WERI-Rb-1 (cell line): ENCODE measurements at regions not wholly inside any gene's neighbourhood (a gene's known extent, or its start where the extent isn't known, plus 50 kb on each side); places are given as distances from the start of the nearest gene placed in this dataset.
"Not testable (repeated sequence)": the region's sequence is repeated elsewhere in the genome, so short reads cannot be mapped to it uniquely, and the experiment has no call there.

Source experiments
- DNase-seq: peaks from one replicate; pipeline ENCODE4 v3.0.0-alpha.2; 2020
- H3K27ac ChIP-seq: fragments of 250-450 bp; sonication (Bioruptor Pico); 2 replicates; pipeline ENCODE4 v1.5.1; 2020; ENCODE audit warnings: mild to moderate bottlenecking, moderate library complexity
- H3K27me3 ChIP-seq: fragments of 250-450 bp; sonication (Bioruptor Pico); 2 replicates; pipeline ENCODE4 v1.5.1; 2021; ENCODE audit warnings: mild to moderate bottlenecking, low read depth, moderate library complexity; ENCODE audit not compliant: insufficient read depth, severe bottlenecking
- H3K36me3 ChIP-seq: fragments of 250-450 bp; sonication (Bioruptor Pico); 2 replicates; pipeline ENCODE4 v1.5.1; 2020; ENCODE audit warnings: mild to moderate bottlenecking, moderate library complexity
- H3K4me3 ChIP-seq: 2 replicates; pipeline ENCODE4 v1.5.1; 2011; ENCODE audit warnings: low read depth, mild to moderate bottlenecking, control low read depth, low read length
- H3K9me3 ChIP-seq: fragments of 250-450 bp; sonication (Bioruptor Pico); 2 replicates; pipeline ENCODE4 v1.5.1; 2021; ENCODE audit warnings: mild to moderate bottlenecking, moderate library complexity; ENCODE audit not compliant: severe bottlenecking
- TF ChIP-seq, protein P1 (sequence below): IDR thresholded peaks from 2 replicates; pipeline ENCODE4 v1.5.1; 2011; ENCODE audit warnings: low read depth, mild to moderate bottlenecking, control low read depth, inconsistent platforms, low read length

DNA sequence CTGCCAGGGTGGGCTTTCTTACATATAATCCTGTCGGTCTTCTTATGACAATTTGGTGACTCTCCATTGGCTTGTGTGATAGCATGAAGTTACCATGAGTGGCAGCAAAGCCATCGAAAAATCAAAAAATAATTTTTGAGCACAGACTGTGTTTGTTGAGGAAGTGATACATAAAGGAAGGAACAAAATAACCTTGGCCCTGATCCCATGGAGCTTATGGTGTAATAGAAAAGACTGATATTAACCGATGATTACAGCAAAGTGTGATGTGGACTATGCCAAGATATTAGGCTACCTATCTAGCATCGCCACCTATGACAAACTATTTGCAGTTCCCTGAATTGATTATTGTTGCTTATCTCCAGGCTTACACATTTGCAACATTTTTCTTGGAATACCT, 383.2 kb downstream of the AEBP2 start:
- Histone ChIP-seq H3K4me3 (no peak overlapping the region), H3K9me3 (peaks cover 2% of the 10 kb centered on the region), H3K36me3 (no peaks in the 10 kb centered on the region), H3K27me3 (no peaks in the 10 kb centered on the region), H3K27ac (no peak overlapping the region)
- TF ChIP-seq, protein P1, sequence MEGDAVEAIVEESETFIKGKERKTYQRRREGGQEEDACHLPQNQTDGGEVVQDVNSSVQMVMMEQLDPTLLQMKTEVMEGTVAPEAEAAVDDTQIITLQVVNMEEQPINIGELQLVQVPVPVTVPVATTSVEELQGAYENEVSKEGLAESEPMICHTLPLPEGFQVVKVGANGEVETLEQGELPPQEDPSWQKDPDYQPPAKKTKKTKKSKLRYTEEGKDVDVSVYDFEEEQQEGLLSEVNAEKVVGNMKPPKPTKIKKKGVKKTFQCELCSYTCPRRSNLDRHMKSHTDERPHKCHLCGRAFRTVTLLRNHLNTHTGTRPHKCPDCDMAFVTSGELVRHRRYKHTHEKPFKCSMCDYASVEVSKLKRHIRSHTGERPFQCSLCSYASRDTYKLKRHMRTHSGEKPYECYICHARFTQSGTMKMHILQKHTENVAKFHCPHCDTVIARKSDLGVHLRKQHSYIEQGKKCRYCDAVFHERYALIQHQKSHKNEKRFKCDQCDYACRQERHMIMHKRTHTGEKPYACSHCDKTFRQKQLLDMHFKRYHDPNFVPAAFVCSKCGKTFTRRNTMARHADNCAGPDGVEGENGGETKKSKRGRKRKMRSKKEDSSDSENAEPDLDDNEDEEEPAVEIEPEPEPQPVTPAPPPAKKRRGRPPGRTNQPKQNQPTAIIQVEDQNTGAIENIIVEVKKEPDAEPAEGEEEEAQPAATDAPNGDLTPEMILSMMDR: no peak
- no peak for DNase-seq

DNA sequence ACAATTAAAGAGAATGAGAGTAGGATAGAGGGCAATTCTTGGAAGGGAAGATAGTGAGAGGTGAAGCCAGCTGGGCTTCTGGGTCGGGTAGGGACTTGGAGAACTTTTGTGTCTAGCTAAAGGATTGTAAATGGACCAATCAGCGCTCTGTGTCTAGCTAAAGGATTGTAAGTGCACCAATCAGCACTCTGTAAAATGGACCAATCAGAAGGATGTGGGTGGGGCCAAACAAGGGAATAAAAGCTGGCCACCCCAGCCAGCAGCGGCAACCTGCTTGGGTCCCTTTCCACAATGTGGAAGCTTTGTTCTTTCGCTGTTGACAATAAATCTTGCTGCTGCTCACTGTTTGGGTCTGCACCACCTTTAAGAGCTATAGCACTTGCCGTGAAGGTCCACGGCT, 384.0 kb downstream of the AEBP2 start:
- not testable (repeated sequence) for H3K4me3 ChIP-seq, H3K27ac ChIP-seq, H3K27me3 ChIP-seq, DNase-seq, H3K36me3 ChIP-seq, H3K9me3 ChIP-seq

DNA sequence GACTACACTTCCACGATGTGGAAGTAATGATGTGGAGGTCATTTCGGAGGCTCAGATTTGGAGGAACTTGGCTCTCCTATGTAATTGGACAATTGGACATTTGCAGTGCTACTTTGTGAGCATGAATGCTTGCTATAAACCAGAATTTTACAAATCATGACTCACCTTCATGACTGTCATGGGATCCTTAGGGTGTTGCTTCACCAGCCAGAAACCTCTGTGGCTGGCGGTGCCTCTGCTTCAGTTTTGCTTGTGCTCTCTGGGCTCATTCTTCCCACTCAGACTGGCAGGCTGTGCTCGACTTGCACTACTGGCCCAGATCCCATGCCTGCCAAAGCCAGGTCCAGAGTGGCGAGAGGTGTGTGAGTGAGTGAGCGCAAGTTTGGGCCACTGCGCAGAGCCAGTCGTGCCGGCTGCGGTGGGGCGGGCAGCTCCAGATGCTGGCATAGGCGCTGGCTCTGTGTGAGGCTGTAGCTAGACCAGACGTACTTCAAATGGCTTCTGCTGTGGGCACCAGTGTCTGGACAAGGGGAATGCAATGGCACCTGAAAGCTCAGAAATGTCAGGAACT, 387.8 kb downstream of the AEBP2 start:
- Histone ChIP-seq H3K9me3 (peaks cover 6% of the 10 kb centered on the region), H3K27me3 (no peaks in the 10 kb centered on the region), H3K36me3 (no peaks in the 10 kb centered on the region), H3K27ac (no peak overlapping the region), H3K4me3 (no peak overlapping the region)
- TF ChIP-seq, protein P1: no peak
- no peak for DNase-seq

DNA sequence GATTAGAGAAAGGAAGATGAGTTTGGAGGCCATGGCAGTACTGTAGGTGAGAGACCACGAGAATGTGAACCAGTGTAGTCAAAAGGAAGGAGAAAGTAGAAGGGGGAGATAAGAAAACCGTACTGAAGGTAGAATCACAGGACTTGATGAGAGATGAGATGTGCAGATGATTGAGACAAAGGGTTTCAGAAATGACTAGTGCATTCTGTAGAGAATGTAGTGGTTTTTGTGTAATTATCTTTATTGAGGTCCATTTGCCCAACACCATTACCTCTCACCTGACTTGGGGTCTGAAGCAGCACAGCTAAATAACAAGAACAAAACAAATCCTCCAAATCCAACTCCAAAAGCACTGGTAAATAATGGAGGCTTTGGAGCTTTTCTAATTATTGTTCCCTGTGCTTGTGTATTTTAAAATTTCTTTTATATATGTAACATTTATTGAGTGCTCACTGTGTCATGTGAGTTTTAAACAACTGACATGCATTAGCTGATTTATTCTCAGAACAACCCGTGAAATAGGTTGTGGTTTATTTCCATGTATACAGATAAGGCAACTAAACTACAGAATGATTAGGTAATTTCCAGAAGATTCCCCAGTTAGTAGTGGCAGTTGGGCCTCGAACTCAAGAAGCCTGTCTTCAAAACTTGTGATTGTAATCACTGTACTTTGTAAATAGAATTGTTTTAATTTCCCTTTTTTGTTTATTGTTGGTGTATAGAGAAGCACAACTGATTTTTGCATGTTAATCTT, 390.0 kb downstream of the AEBP2 start:
- Histone ChIP-seq H3K27ac (no peak overlapping the region), H3K36me3 (no peaks in the 10 kb centered on the region), H3K27me3 (no peaks in the 10 kb centered on the region), H3K9me3 (peaks cover 6% of the 10 kb centered on the region), H3K4me3 (no peak overlapping the region)
- TF ChIP-seq, protein P1: no peak
- DNase-seq: no peak

DNA sequence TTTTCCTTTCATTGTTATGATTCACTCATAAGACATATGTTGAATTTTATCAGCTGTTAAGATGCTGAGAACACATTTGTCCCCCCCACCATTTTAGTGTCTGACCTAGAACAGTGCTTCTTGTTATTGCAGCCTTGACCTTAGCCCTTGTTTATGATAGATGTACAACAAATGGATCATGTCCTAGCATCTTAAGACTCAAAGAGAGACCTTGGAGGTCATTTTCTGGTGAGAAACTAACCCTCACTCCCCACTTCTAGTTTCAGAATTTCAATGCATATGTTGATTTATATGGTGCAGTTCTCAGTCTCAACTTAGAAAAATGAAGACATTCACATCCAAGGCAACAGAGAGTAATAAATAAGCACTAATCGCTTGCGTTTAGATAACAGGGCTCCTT, 391.2 kb downstream of the AEBP2 start:
- Histone ChIP-seq H3K27me3 (no peaks in the 10 kb centered on the region), H3K36me3 (no peaks in the 10 kb centered on the region), H3K27ac (no peak overlapping the region), H3K9me3 (peaks cover 6% of the 10 kb centered on the region), H3K4me3 (no peak overlapping the region)
- no peak for DNase-seq
- TF ChIP-seq, protein P1: no peak

DNA sequence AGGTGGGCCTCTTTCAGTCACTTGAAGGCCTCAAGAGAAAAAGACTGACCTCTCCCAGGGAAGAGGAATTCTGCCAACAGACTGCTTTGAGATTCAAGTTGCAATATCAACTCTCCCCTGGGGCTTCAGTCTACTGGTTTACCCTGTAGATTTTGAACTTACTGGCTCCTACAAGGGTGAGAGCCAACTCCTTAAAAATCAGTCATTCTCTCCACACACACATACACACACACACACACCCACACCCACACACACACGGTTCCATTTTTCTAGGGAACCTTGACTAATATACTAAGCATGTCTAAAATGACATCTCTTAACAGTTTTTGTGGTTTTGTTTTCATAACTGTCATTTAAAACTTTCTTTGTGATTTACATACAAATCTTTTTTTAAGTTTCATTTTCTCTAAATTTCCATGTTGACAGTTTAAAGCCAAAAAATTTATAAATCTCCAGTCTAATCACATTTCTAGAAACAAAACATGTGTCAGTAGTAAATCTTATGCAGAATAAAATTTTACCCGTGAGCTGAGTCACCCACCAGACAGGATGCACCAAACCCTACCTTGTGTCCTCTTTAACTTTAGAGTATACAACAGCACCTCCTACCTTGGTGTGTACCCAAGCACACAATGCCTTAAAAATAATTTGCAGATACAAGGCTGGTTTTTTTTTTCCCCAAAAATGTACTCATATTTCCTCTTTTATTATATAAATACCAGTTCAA, 394.6 kb downstream of the AEBP2 start:
- H3K36me3 ChIP-seq: no peaks in the 10 kb centered on the region

More for the DNA sequence above, 394.6 kb downstream of the AEBP2 start:
- TF ChIP-seq, protein P1: no peak
- Histone ChIP-seq H3K9me3 (no peaks in the 10 kb centered on the region), H3K4me3 (no peak overlapping the region), H3K27ac (no peak overlapping the region), H3K27me3 (no peaks in the 10 kb centered on the region)
- DNase-seq: no peak
